ENCODE measurements at regions not wholly inside any gene's neighbourhood (a gene's known extent, or its start where the extent isn't known, plus 50 kb on each side); places are given as distances from the start of the nearest gene placed in this dataset.

DNA sequence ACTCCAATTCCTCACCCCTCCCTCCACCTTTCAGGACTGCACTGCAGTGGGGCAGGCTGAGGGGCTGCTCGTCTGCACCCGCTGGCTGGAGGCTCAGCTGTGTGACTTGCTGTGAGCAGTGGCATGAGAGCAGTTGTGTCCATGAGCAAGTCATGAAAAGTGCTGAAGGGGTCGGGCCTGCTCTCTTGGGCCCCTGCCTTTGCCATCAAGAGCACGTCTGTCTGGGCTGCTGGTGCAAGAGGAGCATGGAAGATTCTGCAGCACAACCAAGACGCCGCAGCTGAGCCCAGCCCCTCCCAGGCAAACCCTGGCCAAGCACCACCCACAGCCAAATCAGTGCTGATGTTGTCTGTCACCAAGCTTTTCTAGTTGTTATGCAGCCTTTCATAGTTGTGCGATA, 284.3 kb downstream of the TCERG1L start:
- no TSS peak for BruUV-seq (replicated peaks)
- CTCF ChIA-PET: no interaction called here
- ATAC-seq (no peak), DNase-seq (no peak)
- Histone ChIP-seq H3K27me3 (ENCODE audit: low read length) (no peaks in the 10 kb centered on the region), H3K4me2 (ENCODE audit: low read length) (no peak overlapping the region), H2AFZ (ENCODE audit: low read length) (no peak overlapping the region), H3K9me2 (replicated peaks; ENCODE audit: low read length) (no peaks in the 10 kb centered on the region), H3K4me1 (ENCODE audit: insufficient read depth, low read length) (no peaks in the 10 kb centered on the region), H3F3A (ENCODE audit: low read length, unreplicated experiment) (no peaks in the 10 kb centered on the region), H3K27ac (ENCODE audit: low read length) (no peak overlapping the region), H3K9ac (ENCODE audit: low read length) (no peak overlapping the region), H3K9me3 (ENCODE audit: low read length) (no peaks in the 10 kb centered on the region), H3K79me2 (ENCODE audit: low read length) (no peaks in the 10 kb centered on the region), H3K4me3 (ENCODE audit: low read length) (no peak overlapping the region), H3K36me3 (ENCODE audit: low read depth, low read length) (no peaks in the 10 kb centered on the region), H4K20me1 (ENCODE audit: low read length) (no peaks in the 10 kb centered on the region)
- TF ChIP-seq CTCF (conservative IDR thresholded peaks at IDR 0.05; ENCODE audit: low read depth, low read length) (no peak), EZH2phosphoT487 (IDR thresholded peaks at IDR 0.05; ENCODE audit: borderline replicate concordance, low read length) (no peak), EZH2 (IDR thresholded peaks at IDR 0.05; ENCODE audit: low read length, unreplicated experiment) (no peak)
- POLR2A ChIA-PET (ENCODE audit: unreplicated experiment): no interaction called here
- intact Hi-C loops (cut with micrococcal nuclease): no loop called here

- H3K4me2 ChIP-seq (ENCODE audit: low read length): no peak overlapping the region
- no peaks in the 10 kb centered on the region for H3K79me2 ChIP-seq (ENCODE audit: low read length)
- H3K27ac ChIP-seq (ENCODE audit: low read length): no peak overlapping the region
- no peaks in the 10 kb centered on the region for H3K9me3 ChIP-seq (ENCODE audit: low read length)
- no peak for TF ChIP-seq EZH2 (IDR thresholded peaks at IDR 0.05; ENCODE audit: low read length, unreplicated experiment)
- no peak for TF ChIP-seq EZH2phosphoT487 (IDR thresholded peaks at IDR 0.05; ENCODE audit: borderline replicate concordance, low read length)
- no peak for TF ChIP-seq CTCF (conservative IDR thresholded peaks at IDR 0.05; ENCODE audit: low read depth, low read length)
- no peak for DNase-seq
- H3K36me3 ChIP-seq (ENCODE audit: low read depth, low read length): no peaks in the 10 kb centered on the region
- ChIA-PET CTCF (no interaction called here), POLR2A (ENCODE audit: unreplicated experiment) (no interaction called here)
- H3K9ac ChIP-seq (ENCODE audit: low read length): no peak overlapping the region
- H4K20me1 ChIP-seq (ENCODE audit: low read length): no peaks in the 10 kb centered on the region
- H3K4me1 ChIP-seq (ENCODE audit: insufficient read depth, low read length): no peaks in the 10 kb centered on the region
- BruUV-seq (replicated peaks): no TSS peak
- H3K4me3 ChIP-seq (ENCODE audit: low read length): no peak overlapping the region
- no peaks in the 10 kb centered on the region for H3K9me2 ChIP-seq (replicated peaks; ENCODE audit: low read length)
- H3F3A ChIP-seq (ENCODE audit: low read length, unreplicated experiment): no peaks in the 10 kb centered on the region
- intact Hi-C loops (cut with micrococcal nuclease): no loop called here
- H3K27me3 ChIP-seq (ENCODE audit: low read length): no peaks in the 10 kb centered on the region
- ATAC-seq: no peak
- H2AFZ ChIP-seq (ENCODE audit: low read length): no peak overlapping the region
Observed at GRCh38 chr10:131031346-131031745, 280.2 kb downstream of the TCERG1L start.

DNA sequence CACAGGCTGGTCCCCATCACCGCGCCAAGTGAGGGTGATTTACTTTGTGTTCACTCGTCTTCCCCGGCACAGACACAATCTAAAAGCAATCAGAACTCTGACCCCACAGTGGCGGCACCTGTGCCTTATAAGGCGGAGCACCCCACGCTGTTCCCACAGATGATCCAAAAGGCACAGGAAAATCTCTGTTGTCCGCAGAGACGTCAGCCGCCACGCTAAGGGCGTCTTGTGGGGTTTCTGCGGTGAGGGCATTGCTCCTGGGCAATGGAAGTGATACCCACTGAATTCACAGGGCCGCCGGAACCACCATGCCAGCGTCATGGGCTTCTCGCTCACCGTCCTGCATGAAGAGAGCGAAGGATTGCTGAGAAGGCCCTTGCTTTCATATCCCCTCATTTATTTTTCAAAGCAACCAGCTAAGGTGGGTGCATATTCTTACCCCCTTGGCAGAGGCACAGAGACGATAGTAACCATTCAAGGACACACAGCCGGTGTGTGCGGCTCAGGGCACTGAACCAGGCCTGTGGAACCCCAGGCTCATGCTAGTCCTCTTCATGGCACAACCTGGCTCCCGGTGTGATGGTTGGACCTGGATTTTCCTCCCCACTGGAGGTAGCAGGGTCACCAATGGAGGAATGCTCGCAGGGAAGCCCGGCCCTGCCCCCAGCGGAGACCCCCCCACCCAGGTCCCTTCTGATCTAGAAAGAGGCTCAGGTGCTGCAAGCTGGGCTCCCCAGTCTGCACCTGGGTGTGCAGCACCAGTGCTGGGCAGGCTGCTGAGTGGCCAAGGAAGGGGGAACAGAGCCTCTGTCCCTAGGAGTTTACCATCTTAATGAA, 279.0 kb downstream of the TCERG1L start:
- TF ChIP-seq EZH2 (IDR thresholded peaks at IDR 0.05; ENCODE audit: low read length, unreplicated experiment): no peak
- TF ChIP-seq EZH2phosphoT487 (IDR thresholded peaks at IDR 0.05; ENCODE audit: borderline replicate concordance, low read length): no peak
- TF ChIP-seq CTCF (conservative IDR thresholded peaks at IDR 0.05; ENCODE audit: low read depth, low read length): no peak
- no peaks in the 10 kb centered on the region for H3K9me2 ChIP-seq (replicated peaks; ENCODE audit: low read length)
- H3K9me3 ChIP-seq (ENCODE audit: low read length): no peaks in the 10 kb centered on the region
- H3K79me2 ChIP-seq (ENCODE audit: low read length): no peaks in the 10 kb centered on the region
- POLR2A ChIA-PET (ENCODE audit: unreplicated experiment): no interaction called here
- H3K9ac ChIP-seq (ENCODE audit: low read length): no peak overlapping the region
- CTCF ChIA-PET: no interaction called here
- H2AFZ ChIP-seq (ENCODE audit: low read length): no peak overlapping the region
- BruUV-seq (replicated peaks): no TSS peak
- DNase-seq (no peak), ATAC-seq (no peak)
- H3K4me1 ChIP-seq (ENCODE audit: insufficient read depth, low read length): no peaks in the 10 kb centered on the region
- H3K4me2 ChIP-seq (ENCODE audit: low read length): no peak overlapping the region
- no peak overlapping the region for H3K27ac ChIP-seq (ENCODE audit: low read length)
- H3K27me3 ChIP-seq (ENCODE audit: low read length): no peaks in the 10 kb centered on the region
- no peak overlapping the region for H3K4me3 ChIP-seq (ENCODE audit: low read length)
- H3F3A ChIP-seq (ENCODE audit: low read length, unreplicated experiment): no peaks in the 10 kb centered on the region
- no peaks in the 10 kb centered on the region for H3K36me3 ChIP-seq (ENCODE audit: low read depth, low read length)
- no peaks in the 10 kb centered on the region for H4K20me1 ChIP-seq (ENCODE audit: low read length)
- intact Hi-C loops (cut with micrococcal nuclease): no loop called here
